OCI-LY1 (cell line): ENCODE measurements at regions not wholly inside any gene's neighbourhood (a gene's known extent, or its start where the extent isn't known, plus 50 kb on each side); places are given as distances from the start of the nearest gene placed in this dataset.

Experiments used
- H2AFZ ChIP-seq: fragments of 200-600 bp; sonication (generic), shearing (Covaris generic); 2 replicates; pipeline ENCODE4 v1.6.0; 2014; ENCODE audit warnings: antibody characterized with exemption, mild to moderate bottlenecking, low read length
- H3F3A ChIP-seq: fragments of 200-600 bp; sonication (generic), shearing (Covaris generic); 2 replicates; pipeline ENCODE4 v1.6.0; 2014; ENCODE audit warnings: mild to moderate bottlenecking, antibody characterized with exemption, low read length, moderate library complexity; ENCODE audit not compliant: insufficient read depth
- H3K27ac ChIP-seq: fragments of 200-600 bp; sonication (generic); 2 replicates; pipeline ENCODE4 v1.5.1; 2014; ENCODE audit warnings: low read length, mixed run types, mild to moderate bottlenecking, low read depth; ENCODE audit not compliant: poor library complexity, severe bottlenecking
- H3K27me3 ChIP-seq: fragments of 200-600 bp; sonication (generic); 2 replicates; pipeline ENCODE4 v1.6.0; 2014; ENCODE audit warnings: antibody characterized with exemption, mild to moderate bottlenecking, low read length, moderate library complexity; ENCODE audit not compliant: insufficient read depth
- H3K36me3 ChIP-seq: fragments of 200-600 bp; sonication (generic); 2 replicates; pipeline ENCODE4 v1.6.1; 2014; ENCODE audit warnings: mild to moderate bottlenecking, antibody characterized with exemption, low read length, moderate library complexity, mixed read lengths; ENCODE audit not compliant: insufficient read depth
- H3K4me1 ChIP-seq: fragments of 200-600 bp; sonication (generic); 2 replicates; pipeline ENCODE4 v1.5.1; 2014; ENCODE audit warnings: mild to moderate bottlenecking, low read length, moderate library complexity; ENCODE audit not compliant: insufficient read depth, severe bottlenecking
- H3K4me2 ChIP-seq: fragments of 200-600 bp; sonication (generic), shearing (Covaris generic); 2 replicates; pipeline ENCODE4 v1.6.1; 2014; ENCODE audit warnings: low read length
- H3K4me3 ChIP-seq: fragments of 200-600 bp; sonication (generic); 2 replicates; pipeline ENCODE4 v1.5.1; 2014; ENCODE audit warnings: low read length, low read depth, mild to moderate bottlenecking, mixed read lengths; ENCODE audit not compliant: poor library complexity, severe bottlenecking
- H3K79me2 ChIP-seq: fragments of 200-600 bp; shearing (Covaris generic); 2 replicates; pipeline ENCODE4 v1.6.1; 2016; ENCODE audit warnings: mixed run types, low read length, mixed read lengths; ENCODE audit not compliant: insufficient read depth
- H3K9ac ChIP-seq: fragments of 200-600 bp; sonication (generic), shearing (Covaris generic); 2 replicates; pipeline ENCODE4 v1.6.1; 2014; ENCODE audit warnings: mild to moderate bottlenecking, low read length, mixed read lengths
- H3K9me2 ChIP-seq: fragments of 200-600 bp; sonication (generic), shearing (Covaris generic); 2 replicates; pipeline ENCODE4 v1.6.1; 2014; ENCODE audit warnings: low read depth, mild to moderate bottlenecking, low read length, mixed read lengths
- H3K9me3 ChIP-seq: fragments of 200-600 bp; shearing (Covaris generic); 2 replicates; pipeline ENCODE4 v1.6.1; 2014; ENCODE audit warnings: low read length, mixed read lengths
- H4K20me1 ChIP-seq: fragments of 200-600 bp; sonication (generic), shearing (Covaris generic); 2 replicates; pipeline ENCODE4 v1.6.0; 2016; ENCODE audit warnings: mild to moderate bottlenecking, low read length; ENCODE audit not compliant: insufficient read depth
- CTCF ChIP-seq: fragments of 200-600 bp; sonication (generic), shearing (Covaris generic); IDR thresholded peaks from 2 replicates; pipeline ENCODE4 v1.5.1; 2017; ENCODE audit warnings: mild to moderate bottlenecking, antibody characterized with exemption, low read length, moderate library complexity, mixed read lengths
- EZH2 ChIP-seq: fragments of 200-600 bp; sonication (generic), shearing (Covaris generic); IDR thresholded peaks from 2 replicates; pipeline ENCODE4 v1.8.0; 2017; ENCODE audit warnings: borderline replicate concordance, mixed run types, mild to moderate bottlenecking, antibody characterized with exemption, low read length, moderate library complexity, mixed read lengths

GRCh38 chrX:95823796-95824195 lies 860.8 kb upstream of the DIAPH2 start:
- H3K27ac ChIP-seq = no peak overlapping the region
- H3K9me3 ChIP-seq = no peaks in the 10 kb centered on the region
- no peak overlapping the region for H3K4me2 ChIP-seq
- H3K9me2 ChIP-seq = no peaks in the 10 kb centered on the region
- no peaks in the 10 kb centered on the region for H3K4me1 ChIP-seq
- H3K36me3 ChIP-seq = no peaks in the 10 kb centered on the region
- no peak overlapping the region for H3K4me3 ChIP-seq
- H3K27me3 ChIP-seq = no peaks in the 10 kb centered on the region
- no peak overlapping the region for H2AFZ ChIP-seq
- TF ChIP-seq EZH2 = no peak
- no peak for TF ChIP-seq CTCF
- no peaks in the 10 kb centered on the region for H3K79me2 ChIP-seq
- no peak overlapping the region for H3K9ac ChIP-seq
- no peaks in the 10 kb centered on the region for H4K20me1 ChIP-seq
- no peaks in the 10 kb centered on the region for H3F3A ChIP-seq

GRCh38 chrX:95835223-95835622 lies 849.4 kb upstream of the DIAPH2 start:
- Histone ChIP-seq H3K27me3 (no peaks in the 10 kb centered on the region), H3F3A (no peaks in the 10 kb centered on the region), H3K36me3 (no peaks in the 10 kb centered on the region), H3K27ac (no peak overlapping the region), H3K9me3 (no peaks in the 10 kb centered on the region), H3K4me2 (no peak overlapping the region), H3K79me2 (no peaks in the 10 kb centered on the region), H2AFZ (no peak overlapping the region), H3K9ac (no peak overlapping the region), H4K20me1 (no peaks in the 10 kb centered on the region), H3K9me2 (no peaks in the 10 kb centered on the region), H3K4me1 (no peaks in the 10 kb centered on the region), H3K4me3 (no peak overlapping the region)
- TF ChIP-seq EZH2 = no peak
- TF ChIP-seq CTCF = no peak

GRCh38 chrX:95836517-95836916 lies 848.1 kb upstream of the DIAPH2 start:
- Histone ChIP-seq H4K20me1 (no peaks in the 10 kb centered on the region), H3K9ac (no peak overlapping the region), H3K27ac (no peak overlapping the region), H3K4me3 (no peak overlapping the region), H3K79me2 (no peaks in the 10 kb centered on the region), H3K9me2 (no peaks in the 10 kb centered on the region), H3K36me3 (no peaks in the 10 kb centered on the region), H3K9me3 (no peaks in the 10 kb centered on the region), H3K4me2 (no peak overlapping the region), H2AFZ (no peak overlapping the region), H3F3A (no peaks in the 10 kb centered on the region), H3K27me3 (no peaks in the 10 kb centered on the region), H3K4me1 (no peaks in the 10 kb centered on the region)
- TF ChIP-seq EZH2 = no peak
- no peak for TF ChIP-seq CTCF
